ENCODE measurements at regions not wholly inside any gene's neighbourhood (a gene's known extent, or its start where the extent isn't known, plus 50 kb on each side); places are given as distances from the start of the nearest gene placed in this dataset.

GRCh38 chr4:97349468-97350186 is 793.6 kb downstream of the STPG2 start:
- TF ChIP-seq ZNF274 (IDR thresholded peaks at IDR 0.05; ENCODE audit: low read depth, low read length), result no peak
- TF ChIP-seq SUZ12 (IDR thresholded peaks at IDR 0.05; ENCODE audit: extremely low read depth, insufficient read depth, insufficient read length), result no peak
- TF ChIP-seq YY1 (IDR thresholded peaks at IDR 0.05; ENCODE audit: insufficient read depth, insufficient read length), result no peak
- H3K9ac ChIP-seq (ENCODE audit: insufficient read length, low read depth), result no peak overlapping the region
- H3K36me3 ChIP-seq (ENCODE audit: insufficient read depth, insufficient read length, low read length), result no peaks in the 10 kb centered on the region
- no peak for DNase-seq (ENCODE audit: low read depth, low spot score)
- no peak overlapping the region for H3K4me3 ChIP-seq (ENCODE audit: insufficient read length, low read depth)
- no peaks in the 10 kb centered on the region for H3K9me3 ChIP-seq (ENCODE audit: insufficient read depth, low read length)
- H3K27me3 ChIP-seq (ENCODE audit: insufficient read depth, insufficient read length), result no peaks in the 10 kb centered on the region
- no peaks in the 10 kb centered on the region for H3K4me1 ChIP-seq (ENCODE audit: insufficient read depth, insufficient read length)

- no peaks in the 10 kb centered on the region for H3K4me1 ChIP-seq (ENCODE audit: insufficient read depth, insufficient read length)
- no peak for DNase-seq (ENCODE audit: low read depth, low spot score)
- no peak overlapping the region for H3K9ac ChIP-seq (ENCODE audit: insufficient read length, low read depth)
- peaks cover 8% of the 10 kb centered on the region; the same call in 1 of the 2 replicates for H3K9me3 ChIP-seq (ENCODE audit: insufficient read depth, low read length)
- no peaks in the 10 kb centered on the region for H3K36me3 ChIP-seq (ENCODE audit: insufficient read depth, insufficient read length, low read length)
- TF ChIP-seq ZNF274 (IDR thresholded peaks at IDR 0.05; ENCODE audit: low read depth, low read length) (no peak), SUZ12 (IDR thresholded peaks at IDR 0.05; ENCODE audit: extremely low read depth, insufficient read depth, insufficient read length) (no peak)
- H3K4me3 ChIP-seq (ENCODE audit: insufficient read length, low read depth), result no peak overlapping the region
- no peaks in the 10 kb centered on the region for H3K27me3 ChIP-seq (ENCODE audit: insufficient read depth, insufficient read length)
Observed at GRCh38 chr4:97353876-97354275, 789.4 kb downstream of the STPG2 start.

GRCh38 chr4:97359826-97360225 is 783.5 kb downstream of the STPG2 start:
- Histone ChIP-seq H3K9ac (ENCODE audit: insufficient read length, low read depth) (no peak overlapping the region), H3K9me3 (ENCODE audit: insufficient read depth, low read length) (peaks cover 8% of the 10 kb centered on the region; the same call in 1 of the 2 replicates), H3K4me1 (ENCODE audit: insufficient read depth, insufficient read length) (no peaks in the 10 kb centered on the region), H3K27me3 (ENCODE audit: insufficient read depth, insufficient read length) (no peaks in the 10 kb centered on the region), H3K36me3 (ENCODE audit: insufficient read depth, insufficient read length, low read length) (no peaks in the 10 kb centered on the region), H3K4me3 (ENCODE audit: insufficient read length, low read depth) (no peak overlapping the region)
- TF ChIP-seq SUZ12 (IDR thresholded peaks at IDR 0.05; ENCODE audit: extremely low read depth, insufficient read depth, insufficient read length) (no peak), YY1 (IDR thresholded peaks at IDR 0.05; ENCODE audit: insufficient read depth, insufficient read length) (no peak), ZNF274 (IDR thresholded peaks at IDR 0.05; ENCODE audit: low read depth, low read length) (no peak)
- DNase-seq (ENCODE audit: low read depth, low spot score), result no peak

- H3K4me1 ChIP-seq (ENCODE audit: insufficient read depth, insufficient read length), result no peaks in the 10 kb centered on the region
- TF ChIP-seq ZNF274 (IDR thresholded peaks at IDR 0.05; ENCODE audit: low read depth, low read length), result no peak
- no peak for TF ChIP-seq YY1 (IDR thresholded peaks at IDR 0.05; ENCODE audit: insufficient read depth, insufficient read length)
- TF ChIP-seq SUZ12 (IDR thresholded peaks at IDR 0.05; ENCODE audit: extremely low read depth, insufficient read depth, insufficient read length), result no peak
- DNase-seq (ENCODE audit: low read depth, low spot score), result no peak
- no peak overlapping the region for H3K4me3 ChIP-seq (ENCODE audit: insufficient read length, low read depth)
- no peaks in the 10 kb centered on the region for H3K36me3 ChIP-seq (ENCODE audit: insufficient read depth, insufficient read length, low read length)
- no peak overlapping the region for H3K9ac ChIP-seq (ENCODE audit: insufficient read length, low read depth)
- H3K9me3 ChIP-seq (ENCODE audit: insufficient read depth, low read length), result peaks cover 8% of the 10 kb centered on the region; the same call in 1 of the 2 replicates
- H3K27me3 ChIP-seq (ENCODE audit: insufficient read depth, insufficient read length), result no peaks in the 10 kb centered on the region
Observed at GRCh38 chr4:97360733-97361132, 782.5 kb downstream of the STPG2 start.

- no peak overlapping the region for H3K4me3 ChIP-seq (ENCODE audit: insufficient read length, low read depth)
- H3K36me3 ChIP-seq (ENCODE audit: insufficient read depth, insufficient read length, low read length), result no peaks in the 10 kb centered on the region
- no peaks in the 10 kb centered on the region for H3K27me3 ChIP-seq (ENCODE audit: insufficient read depth, insufficient read length)
- no peaks in the 10 kb centered on the region; the same call in 1 of the 2 replicates for H3K9me3 ChIP-seq (ENCODE audit: insufficient read depth, low read length)
- no peaks in the 10 kb centered on the region for H3K4me1 ChIP-seq (ENCODE audit: insufficient read depth, insufficient read length)
- no peak overlapping the region for H3K9ac ChIP-seq (ENCODE audit: insufficient read length, low read depth)
- no peak for TF ChIP-seq ZNF274 (IDR thresholded peaks at IDR 0.05; ENCODE audit: low read depth, low read length)
- no peak for TF ChIP-seq SUZ12 (IDR thresholded peaks at IDR 0.05; ENCODE audit: extremely low read depth, insufficient read depth, insufficient read length)
- no peak for TF ChIP-seq YY1 (IDR thresholded peaks at IDR 0.05; ENCODE audit: insufficient read depth, insufficient read length)
- no peak for DNase-seq (ENCODE audit: low read depth, low spot score)
Observed at GRCh38 chr4:97367878-97368277, 775.4 kb downstream of the STPG2 start.

GRCh38 chr4:97370568-97370967 is 772.7 kb downstream of the STPG2 start:
- Histone ChIP-seq H3K4me3 (ENCODE audit: insufficient read length, low read depth) (no peak overlapping the region), H3K9me3 (ENCODE audit: insufficient read depth, low read length) (no peaks in the 10 kb centered on the region; the same call in 1 of the 2 replicates), H3K9ac (ENCODE audit: insufficient read length, low read depth) (no peak overlapping the region), H3K4me1 (ENCODE audit: insufficient read depth, insufficient read length) (no peaks in the 10 kb centered on the region), H3K36me3 (ENCODE audit: insufficient read depth, insufficient read length, low read length) (no peaks in the 10 kb centered on the region), H3K27me3 (ENCODE audit: insufficient read depth, insufficient read length) (no peaks in the 10 kb centered on the region)
- no peak for TF ChIP-seq SUZ12 (IDR thresholded peaks at IDR 0.05; ENCODE audit: extremely low read depth, insufficient read depth, insufficient read length)
- no peak for TF ChIP-seq ZNF274 (IDR thresholded peaks at IDR 0.05; ENCODE audit: low read depth, low read length)
- no peak for TF ChIP-seq YY1 (IDR thresholded peaks at IDR 0.05; ENCODE audit: insufficient read depth, insufficient read length)
- DNase-seq (ENCODE audit: low read depth, low spot score), result no peak

- H3K9ac ChIP-seq (ENCODE audit: insufficient read length, low read depth), result no peak overlapping the region
Observed at GRCh38 chr4:97374526-97374925, 768.8 kb downstream of the STPG2 start.

More at GRCh38 chr4:97374526-97374925, 768.8 kb downstream of the STPG2 start:
- H3K27me3 ChIP-seq (ENCODE audit: insufficient read depth, insufficient read length), result no peaks in the 10 kb centered on the region
- peak; percentile 6 for DNase-seq (ENCODE audit: low read depth, low spot score)
- H3K4me3 ChIP-seq (ENCODE audit: insufficient read length, low read depth), result no peak overlapping the region
- no peaks in the 10 kb centered on the region for H3K36me3 ChIP-seq (ENCODE audit: insufficient read depth, insufficient read length, low read length)
- TF ChIP-seq SUZ12 (IDR thresholded peaks at IDR 0.05; ENCODE audit: extremely low read depth, insufficient read depth, insufficient read length), result no peak
- TF ChIP-seq ZNF274 (IDR thresholded peaks at IDR 0.05; ENCODE audit: low read depth, low read length), result no peak
- no peak for TF ChIP-seq YY1 (IDR thresholded peaks at IDR 0.05; ENCODE audit: insufficient read depth, insufficient read length)
- H3K9me3 ChIP-seq (ENCODE audit: insufficient read depth, low read length), result no peaks in the 10 kb centered on the region; the same call in 1 of the 2 replicates
- H3K4me1 ChIP-seq (ENCODE audit: insufficient read depth, insufficient read length), result no peaks in the 10 kb centered on the region
